ENCODE measurements at regions not wholly inside any gene's neighbourhood (a gene's known extent, or its start where the extent isn't known, plus 50 kb on each side); places are given as distances from the start of the nearest gene placed in this dataset.
"Not testable (repeated sequence)": the region's sequence is repeated elsewhere in the genome, so short reads cannot be mapped to it uniquely, and the experiment has no call there.

DNA sequence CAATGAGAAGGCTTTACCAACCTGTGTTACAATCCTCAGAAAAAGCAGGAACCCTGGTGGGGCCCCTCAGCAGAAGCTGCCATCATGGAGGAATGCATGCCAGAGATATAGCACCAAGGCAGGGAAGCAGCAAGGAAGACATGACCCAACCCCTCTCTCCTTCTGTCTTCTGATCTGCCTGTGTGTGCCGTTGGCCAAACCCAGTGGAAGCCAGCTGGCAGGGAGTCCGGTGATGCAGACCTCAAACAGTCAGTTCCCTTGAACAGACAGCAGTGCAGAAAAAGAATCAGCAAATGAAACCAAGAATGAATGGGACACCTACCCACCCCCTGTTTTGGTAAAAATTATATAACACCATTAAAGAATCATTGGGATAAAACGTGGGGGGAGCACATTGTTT is 234.2 kb downstream of the ZNF608 start:
- no peak for DNase-seq (ENCODE audit: low read depth)

GRCh38 chr5:124511791-124512190 is 234.6 kb downstream of the ZNF608 start:
- DNase-seq (ENCODE audit: low read depth), result no peak

DNA sequence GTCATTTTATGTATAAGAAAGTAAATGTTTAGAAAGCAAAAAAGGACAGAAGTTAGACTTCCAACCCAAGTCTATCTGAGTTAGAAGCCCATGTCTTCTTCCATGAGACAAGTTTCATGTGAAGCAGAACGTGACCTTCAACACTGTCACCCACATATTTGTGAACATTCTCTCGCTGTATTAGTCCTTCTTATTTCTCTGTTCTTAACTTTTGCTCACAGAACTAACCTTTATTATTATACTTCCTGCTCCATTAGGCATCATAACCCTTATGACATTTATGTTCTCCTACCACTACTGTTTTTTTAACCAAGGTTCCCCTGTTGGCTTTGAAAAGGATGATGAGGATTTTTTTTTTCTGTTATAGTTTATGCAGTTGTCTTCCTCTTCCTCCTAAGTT is 238.8 kb downstream of the ZNF608 start:
- DNase-seq (ENCODE audit: low read depth), result no peak

DNA sequence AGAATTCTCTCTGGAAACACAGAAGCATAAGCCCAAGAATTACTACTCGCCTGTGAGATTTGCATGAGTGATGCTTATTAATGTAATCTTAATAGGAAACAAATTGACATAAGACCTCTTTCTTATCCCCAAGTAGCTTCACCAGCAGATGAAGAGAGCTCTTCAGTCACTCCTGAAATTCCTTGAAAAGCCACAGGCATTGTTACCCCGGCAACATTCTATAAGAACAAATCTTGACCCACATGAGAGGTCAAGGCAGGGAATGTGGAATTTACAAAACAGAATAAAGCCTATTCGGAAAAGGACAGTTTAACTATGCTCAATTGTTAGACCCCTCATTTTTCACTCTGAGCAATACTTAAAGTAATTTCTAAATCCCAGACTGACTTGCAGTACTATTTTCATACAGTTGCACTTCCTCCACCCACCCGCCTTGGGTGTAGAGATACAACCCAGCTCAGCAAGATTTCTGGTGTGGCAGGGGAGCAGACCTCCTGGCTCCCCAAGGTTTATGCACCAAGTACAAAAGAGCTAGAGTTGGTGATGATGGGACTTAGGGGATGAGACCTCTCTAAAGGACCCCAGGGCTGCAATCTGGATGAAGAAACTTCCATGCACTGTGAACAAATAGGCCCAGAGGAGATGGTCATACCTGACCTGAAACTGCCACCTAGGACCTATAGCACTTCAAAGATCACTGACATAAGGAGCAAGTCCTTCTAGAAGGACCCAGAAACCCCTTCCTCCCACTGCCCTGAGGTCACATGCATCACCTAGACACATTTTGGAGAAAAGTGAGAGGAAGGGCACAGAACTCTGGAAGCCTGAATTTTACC is 242.1 kb downstream of the ZNF608 start:
- DNase-seq (ENCODE audit: low read depth), result no peak

DNA sequence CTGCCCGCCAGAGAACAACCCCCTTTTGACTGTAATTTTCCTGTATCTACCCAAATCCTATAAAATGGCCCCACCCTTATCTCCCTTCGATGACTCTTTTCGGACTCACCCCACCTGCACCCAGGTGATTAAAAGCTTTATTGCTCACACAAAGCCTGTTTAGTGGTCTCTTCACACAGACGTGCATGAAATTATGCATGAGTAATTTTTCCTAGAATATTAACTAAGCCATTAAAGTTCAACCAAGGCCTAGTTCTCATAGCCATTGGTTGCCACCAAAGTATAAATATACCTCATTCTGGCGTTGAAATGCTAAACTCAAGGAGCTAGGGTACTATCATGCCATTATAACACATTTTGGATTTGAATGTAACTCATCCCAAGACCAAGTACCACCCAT is 243.9 kb downstream of the ZNF608 start:
- DNase-seq (ENCODE audit: low read depth), result no peak

DNA sequence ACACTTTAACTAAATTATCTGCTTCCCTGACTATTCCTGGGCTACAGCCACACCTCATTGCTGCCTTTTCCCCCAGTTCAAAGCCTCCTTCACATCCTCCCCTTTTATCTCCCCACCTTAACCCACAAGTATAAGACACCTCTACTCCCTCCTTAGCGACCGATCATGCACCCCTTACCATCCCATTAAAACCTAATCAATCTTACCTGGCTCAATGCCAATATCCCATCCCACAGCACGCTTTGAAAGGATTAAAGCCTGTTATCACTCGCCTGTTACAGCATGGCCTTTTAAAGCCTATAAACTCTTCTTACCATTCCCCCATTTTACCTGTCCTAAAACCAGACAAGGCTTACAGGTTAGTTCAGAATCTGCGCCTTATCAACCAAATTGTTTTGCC is 246.6 kb downstream of the ZNF608 start:
- not testable (repeated sequence) for DNase-seq (ENCODE audit: low read depth)

- DNase-seq (ENCODE audit: low read depth), result not testable (repeated sequence)
Observed at GRCh38 chr5:124496968-124497367, 249.5 kb downstream of the ZNF608 start.

- no peak for DNase-seq (ENCODE audit: low read depth)
Observed at GRCh38 chr5:124494540-124495116, 251.8 kb downstream of the ZNF608 start.

DNA sequence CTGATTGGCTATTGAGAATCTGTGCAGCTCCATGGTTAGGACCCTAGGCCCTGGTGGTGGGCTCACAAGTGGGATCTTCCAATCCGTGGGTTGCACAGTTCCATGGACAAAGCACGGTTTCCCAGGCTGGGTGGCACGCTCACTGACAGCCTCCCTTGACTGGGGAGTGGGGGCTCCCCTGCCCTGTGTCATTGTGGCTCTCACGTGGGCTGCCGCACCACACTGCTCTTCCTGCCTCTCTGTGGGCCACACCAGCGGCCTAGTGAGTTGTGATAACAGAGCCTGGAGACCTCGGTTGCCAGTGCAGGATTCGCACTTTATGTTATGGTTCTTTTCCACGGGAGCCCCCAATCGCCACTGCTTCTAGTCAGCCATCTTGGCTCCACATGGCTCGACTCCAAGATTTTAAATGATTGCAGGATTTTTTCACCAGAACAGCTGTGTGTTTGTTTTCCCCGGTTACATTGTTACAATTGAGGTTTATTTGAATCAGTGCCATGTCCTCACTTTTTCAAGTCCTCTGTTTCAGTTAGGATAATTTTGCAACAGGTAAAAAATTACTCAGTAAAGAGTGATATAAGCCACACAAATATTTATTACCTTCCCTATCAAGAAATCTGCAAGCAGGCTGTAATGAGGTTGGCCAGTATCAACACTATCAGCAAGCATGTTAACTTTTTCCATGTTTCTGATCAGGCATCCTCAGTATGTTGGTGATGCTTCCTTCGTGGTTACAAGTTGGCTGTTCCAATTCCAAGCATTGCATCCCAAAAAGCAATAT is 253.8 kb downstream of the ZNF608 start:
- no peak for DNase-seq (ENCODE audit: low read depth)

- DNase-seq (ENCODE audit: low read depth), result not testable (repeated sequence)
Observed at GRCh38 chr5:124490315-124490714, 256.1 kb downstream of the ZNF608 start.

DNA sequence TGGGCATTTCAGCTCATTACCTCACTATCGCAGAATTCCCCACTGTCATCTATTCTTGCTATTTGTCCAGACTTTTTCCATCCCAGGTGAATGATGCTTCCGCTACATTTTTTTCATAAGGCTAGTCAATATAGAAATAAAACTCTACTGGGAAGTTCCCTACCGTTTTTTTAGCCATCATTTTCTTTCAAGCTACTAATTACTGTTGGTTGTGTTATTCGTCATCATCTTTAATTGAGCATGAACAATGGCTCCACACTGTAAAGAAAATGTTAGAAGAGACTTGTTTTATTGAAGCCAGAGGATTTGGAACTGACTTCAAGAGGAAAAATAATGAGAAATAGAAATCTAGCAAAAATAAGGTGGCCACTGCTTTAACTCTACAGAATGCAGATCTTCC is 265.0 kb downstream of the ZNF608 start:
- DNase-seq (ENCODE audit: low read depth), result no peak

DNA sequence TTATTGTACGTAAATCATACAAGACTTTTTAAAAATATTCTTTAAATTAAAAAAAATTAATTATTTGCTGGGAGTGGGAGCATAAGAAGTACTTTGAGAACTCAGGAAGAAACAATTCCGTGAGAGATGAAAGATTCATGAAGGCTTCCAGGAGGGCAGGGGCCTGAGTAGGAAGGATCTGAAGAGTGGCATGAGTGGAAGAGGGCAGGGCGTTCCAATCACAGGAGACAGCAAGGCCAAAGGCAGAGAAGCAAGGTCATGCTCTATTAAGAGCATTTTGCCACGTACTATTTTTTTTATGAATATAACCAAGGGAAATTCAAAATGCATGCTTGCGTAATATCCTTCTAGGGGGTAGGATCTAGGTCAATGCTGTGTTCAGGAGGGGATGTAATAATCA is 265.5 kb downstream of the ZNF608 start:
- no peak for DNase-seq (ENCODE audit: low read depth)

DNA sequence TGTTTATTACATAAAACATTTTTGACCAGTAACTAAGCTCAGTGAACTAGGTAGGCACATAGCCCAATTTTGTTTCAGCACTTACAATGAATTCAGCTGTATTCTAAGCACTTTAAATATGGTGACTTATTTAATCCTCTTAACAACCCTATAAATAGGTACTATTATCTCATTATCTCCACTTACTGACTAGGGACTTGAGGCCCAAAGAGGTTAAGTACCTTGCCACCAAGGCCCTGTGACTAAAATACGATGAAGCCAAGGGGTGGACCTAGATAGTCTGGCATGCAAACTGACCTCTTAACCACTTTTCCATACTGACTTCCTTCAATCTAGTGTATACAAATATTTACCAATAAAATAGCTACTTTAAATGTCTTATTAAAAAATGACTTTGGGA is 266.4 kb downstream of the ZNF608 start:
- DNase-seq (ENCODE audit: low read depth), result no peak

DNA sequence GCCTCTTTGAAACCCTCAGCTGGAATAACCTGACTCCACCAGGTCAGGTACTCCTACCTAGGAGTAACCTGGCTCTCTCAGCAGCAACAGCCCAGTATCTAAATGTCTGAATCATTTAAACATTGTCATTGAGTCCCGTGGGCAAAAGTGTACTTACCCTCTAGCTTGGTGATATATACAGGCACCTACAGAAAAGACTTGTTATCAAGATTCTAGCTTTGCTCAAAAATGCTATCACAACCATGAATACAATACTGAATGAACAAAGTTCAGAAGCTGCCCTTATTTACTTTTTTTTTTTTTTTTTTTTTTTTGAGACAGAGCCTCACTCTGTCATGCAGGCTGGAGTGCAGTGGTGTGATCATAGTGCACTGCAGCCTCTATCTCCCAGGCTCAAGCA is 268.2 kb downstream of the ZNF608 start:
- no peak for DNase-seq (ENCODE audit: low read depth)

DNA sequence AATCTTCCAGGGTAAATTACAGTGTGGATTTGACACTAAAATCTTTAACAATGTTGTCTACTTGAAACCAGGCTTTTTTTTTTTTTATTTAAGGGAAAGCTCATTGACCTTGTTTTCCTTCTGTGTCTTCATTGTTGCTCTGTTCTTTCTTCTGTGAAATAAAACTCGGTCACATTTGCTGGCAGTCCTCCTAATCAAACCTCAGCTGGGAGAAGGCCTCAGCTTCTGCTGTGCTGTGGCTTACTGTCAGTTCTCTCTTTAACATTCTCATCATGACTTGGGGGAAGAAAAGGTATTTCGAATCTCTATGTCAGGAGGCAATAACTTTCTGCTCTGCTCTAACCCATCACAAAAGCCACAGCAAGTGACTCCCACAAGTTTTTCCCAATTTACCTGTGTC is 268.9 kb downstream of the ZNF608 start:
- DNase-seq (ENCODE audit: low read depth), result no peak

GRCh38 chr5:124477062-124477461 is 269.4 kb downstream of the ZNF608 start:
- no peak for DNase-seq (ENCODE audit: low read depth)

GRCh38 chr5:124474528-124475215 is 271.8 kb downstream of the ZNF608 start:
- DNase-seq (ENCODE audit: low read depth), result no peak

DNA sequence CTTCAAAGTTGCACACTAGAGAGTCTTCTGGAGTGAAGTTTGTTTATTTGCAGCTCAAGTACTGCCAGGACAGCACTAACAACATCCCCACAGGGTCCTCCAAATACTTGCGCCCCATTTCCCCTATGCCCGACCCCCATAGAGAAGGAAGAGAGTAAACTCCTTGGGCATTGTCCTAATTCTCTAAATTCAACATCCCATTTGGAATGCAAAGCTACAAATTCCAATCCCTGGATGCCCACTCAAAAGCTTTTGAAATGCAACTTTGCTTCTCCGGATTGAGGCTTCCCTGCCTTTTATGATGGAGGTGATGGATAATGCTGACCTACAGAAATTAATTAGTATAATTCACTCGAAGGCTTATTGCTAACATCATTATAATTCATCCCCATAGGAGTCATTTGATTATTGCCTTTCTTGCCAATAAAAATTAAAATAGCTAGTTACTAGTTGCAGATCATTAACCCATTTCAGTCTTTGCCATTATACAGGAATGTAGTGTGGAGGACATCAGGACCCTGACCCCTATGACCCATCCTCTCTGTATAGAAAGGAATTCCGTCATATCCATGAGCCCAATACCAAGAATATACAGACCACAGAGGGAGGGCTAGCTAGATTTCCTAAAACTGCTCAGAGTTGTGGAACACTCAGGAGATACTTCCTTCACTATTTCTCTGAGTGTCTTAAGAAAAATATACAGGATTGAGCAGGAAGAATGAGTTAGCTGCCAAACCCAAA is 277.6 kb downstream of the ZNF608 start:
- DNase-seq (ENCODE audit: low read depth), result no peak

DNA sequence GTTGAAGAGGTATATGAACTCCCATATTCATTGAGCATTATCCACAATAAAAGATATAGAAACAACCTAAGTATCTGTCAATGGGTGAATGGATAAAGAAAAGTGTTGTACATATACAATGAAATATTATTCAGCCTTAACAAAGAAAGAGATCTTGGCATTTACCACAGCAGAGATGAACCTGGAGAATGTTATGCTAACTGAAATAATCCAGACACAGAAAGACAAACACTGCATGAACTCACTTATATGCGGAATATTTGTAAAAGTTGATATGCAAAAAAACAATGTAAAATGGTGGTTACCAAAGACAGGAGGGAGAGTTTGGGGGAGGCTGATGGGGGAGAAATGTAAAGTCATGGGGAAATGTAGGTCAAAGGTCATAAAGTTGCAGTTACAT is 278.7 kb downstream of the ZNF608 start:
- DNase-seq (ENCODE audit: low read depth), result no peak

DNA sequence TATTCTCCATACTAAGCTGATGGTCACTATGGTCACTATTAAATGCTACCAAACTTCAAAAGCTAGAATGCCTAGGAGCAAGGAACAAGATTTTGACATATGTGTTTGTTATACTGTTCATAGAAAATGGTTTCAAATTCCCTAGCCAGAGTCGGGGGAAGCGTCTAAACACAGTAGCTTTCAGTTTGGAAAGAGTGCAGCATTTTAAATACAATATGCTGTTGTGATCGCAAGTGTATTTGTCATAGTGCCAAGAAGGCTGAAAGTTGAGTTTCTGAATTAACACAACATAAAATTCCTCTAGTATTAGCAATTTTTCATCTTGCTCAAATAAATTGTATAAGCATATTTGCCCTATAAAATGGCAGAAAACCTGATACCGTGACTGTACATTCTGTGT is 280.4 kb downstream of the ZNF608 start:
- DNase-seq (ENCODE audit: low read depth), result no peak

DNA sequence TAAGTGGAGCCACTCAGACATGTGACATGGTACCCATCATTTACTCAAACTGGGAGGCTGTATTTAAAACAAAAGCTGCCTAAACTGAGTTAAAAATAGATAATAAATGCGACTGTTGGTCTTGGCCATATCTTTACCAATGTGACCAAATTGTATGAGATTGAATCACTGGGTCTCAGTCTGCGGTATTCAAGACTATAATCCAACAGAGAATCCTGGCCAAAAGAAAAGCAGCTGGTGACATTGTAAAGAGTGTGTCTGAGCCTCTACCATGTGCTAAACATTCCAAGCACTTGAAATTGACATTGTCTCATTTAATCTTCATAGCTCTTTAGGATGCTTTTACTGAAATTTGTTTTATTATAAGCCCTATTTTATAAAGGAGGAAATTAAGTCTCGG is 282.6 kb downstream of the ZNF608 start:
- DNase-seq (ENCODE audit: low read depth), result no peak

DNA sequence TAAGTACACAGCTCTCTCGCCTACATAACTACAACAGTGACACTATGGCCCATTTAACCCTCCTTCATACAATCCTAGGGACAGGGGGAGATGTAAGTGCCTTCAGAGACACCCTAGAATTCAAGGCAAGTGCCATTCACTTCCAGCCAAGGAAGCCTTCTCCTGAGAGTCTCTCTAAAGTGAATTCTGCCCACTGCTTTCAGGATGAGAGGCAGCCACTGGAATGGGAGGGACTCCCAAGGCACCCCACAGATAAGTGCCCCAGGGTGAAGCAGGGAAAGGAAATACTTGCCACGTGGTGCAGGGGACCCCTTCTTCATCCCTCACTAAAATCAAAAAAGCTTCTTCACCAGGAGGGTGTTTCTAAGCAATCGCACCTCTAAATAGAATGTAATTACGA is 283.7 kb downstream of the ZNF608 start:
- no peak for DNase-seq (ENCODE audit: low read depth)
